GM12891 (cell line): ENCODE measurements at regions not wholly inside any gene's neighbourhood (a gene's known extent, or its start where the extent isn't known, plus 50 kb on each side); places are given as distances from the start of the nearest gene placed in this dataset.

Source experiments
- PAX5 ChIP-seq: IDR thresholded peaks from 2 replicates; pipeline ENCODE4 v1.6.1; 2011; ENCODE audit warnings: low read length, moderate library complexity, mild to moderate bottlenecking; ENCODE audit not compliant: insufficient read depth, severe bottlenecking
- POLR2A ChIP-seq: IDR thresholded peaks from 2 replicates; pipeline ENCODE4 v1.6.1; 2011; ENCODE audit warnings: low read depth, low read length, control low read depth
- TAF1 ChIP-seq: IDR thresholded peaks from 2 replicates; pipeline ENCODE4 v1.6.1; 2011; ENCODE audit warnings: low read depth, low read length, control low read depth

DNA sequence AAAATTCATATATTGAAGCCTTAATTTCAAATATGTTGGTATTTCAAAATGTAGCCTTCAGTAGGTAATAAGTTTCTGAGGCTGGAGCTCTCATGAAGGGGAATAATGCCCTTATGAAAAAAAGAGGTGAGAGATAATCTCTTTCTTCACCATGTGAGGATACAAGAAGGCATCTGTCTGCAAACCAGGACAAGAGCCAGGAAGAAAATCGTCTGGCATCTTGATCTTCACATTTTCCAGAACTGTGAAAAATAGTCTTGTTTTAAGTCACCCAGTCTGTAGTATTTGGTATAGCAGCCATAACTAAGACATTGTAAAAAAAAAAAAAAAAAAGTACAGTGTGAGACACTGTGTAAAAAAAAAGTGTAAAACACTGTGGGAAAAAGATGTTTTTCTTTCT is 768.9 kb downstream of the TAF11L14 start:
- TF ChIP-seq POLR2A, result no peak
- no peak for TF ChIP-seq PAX5
- no peak for TF ChIP-seq TAF1
